ENCODE measurements at regions not wholly inside any gene's neighbourhood (a gene's known extent, or its start where the extent isn't known, plus 50 kb on each side); places are given as distances from the start of the nearest gene placed in this dataset.
A peak's percentile ranks its signal among the peaks of the same experiment; 100 is the strongest.

DNA sequence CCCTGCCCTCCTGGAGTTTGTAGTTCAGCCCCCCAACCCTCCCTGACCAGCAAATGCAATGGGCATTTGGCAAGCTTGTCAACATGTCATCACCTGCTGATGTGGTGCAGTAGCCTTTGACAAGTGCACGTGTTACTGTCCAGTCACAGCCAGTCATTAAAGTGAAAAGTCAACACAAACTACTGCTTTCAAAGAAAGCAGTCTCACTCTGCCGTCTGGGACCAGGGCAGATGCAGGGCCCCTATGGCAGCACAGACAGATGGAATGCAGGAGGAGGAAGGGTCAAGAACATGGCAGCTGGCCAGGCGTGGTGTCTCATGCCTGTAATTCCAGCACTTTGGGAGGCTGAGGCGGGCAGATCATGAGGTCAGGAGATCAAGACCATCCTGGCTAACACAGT, 222.4 kb upstream of the OSR1 start:
- H3K27ac ChIP-seq: peak overlapping the region; percentile 13; the same call in 1 of the 2 replicates
- TF ChIP-seq, protein P1, sequence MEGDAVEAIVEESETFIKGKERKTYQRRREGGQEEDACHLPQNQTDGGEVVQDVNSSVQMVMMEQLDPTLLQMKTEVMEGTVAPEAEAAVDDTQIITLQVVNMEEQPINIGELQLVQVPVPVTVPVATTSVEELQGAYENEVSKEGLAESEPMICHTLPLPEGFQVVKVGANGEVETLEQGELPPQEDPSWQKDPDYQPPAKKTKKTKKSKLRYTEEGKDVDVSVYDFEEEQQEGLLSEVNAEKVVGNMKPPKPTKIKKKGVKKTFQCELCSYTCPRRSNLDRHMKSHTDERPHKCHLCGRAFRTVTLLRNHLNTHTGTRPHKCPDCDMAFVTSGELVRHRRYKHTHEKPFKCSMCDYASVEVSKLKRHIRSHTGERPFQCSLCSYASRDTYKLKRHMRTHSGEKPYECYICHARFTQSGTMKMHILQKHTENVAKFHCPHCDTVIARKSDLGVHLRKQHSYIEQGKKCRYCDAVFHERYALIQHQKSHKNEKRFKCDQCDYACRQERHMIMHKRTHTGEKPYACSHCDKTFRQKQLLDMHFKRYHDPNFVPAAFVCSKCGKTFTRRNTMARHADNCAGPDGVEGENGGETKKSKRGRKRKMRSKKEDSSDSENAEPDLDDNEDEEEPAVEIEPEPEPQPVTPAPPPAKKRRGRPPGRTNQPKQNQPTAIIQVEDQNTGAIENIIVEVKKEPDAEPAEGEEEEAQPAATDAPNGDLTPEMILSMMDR (conservative IDR thresholded peaks at IDR 0.05): no peak

DNA sequence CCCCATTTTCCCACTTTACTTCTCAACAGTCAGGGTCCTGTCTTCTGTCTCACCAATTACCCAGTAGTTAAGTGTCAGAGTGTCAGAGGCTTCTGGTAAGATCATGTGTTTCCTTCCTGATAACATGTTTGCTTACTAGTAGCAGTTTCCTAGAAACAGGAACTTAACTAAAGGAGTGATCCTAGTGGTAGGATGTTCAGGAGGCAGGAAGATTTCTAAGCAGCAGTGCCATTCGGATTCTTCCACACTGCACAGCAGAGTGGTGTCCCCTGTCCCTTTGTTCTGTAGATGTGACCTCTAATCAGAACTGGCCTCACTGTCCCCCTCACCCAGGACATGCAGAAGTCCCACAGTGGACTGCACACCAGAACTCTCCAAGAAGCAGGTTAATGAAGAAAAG, 221.8 kb upstream of the OSR1 start:
- peak overlapping the region; percentile 13 for H3K27ac ChIP-seq

DNA sequence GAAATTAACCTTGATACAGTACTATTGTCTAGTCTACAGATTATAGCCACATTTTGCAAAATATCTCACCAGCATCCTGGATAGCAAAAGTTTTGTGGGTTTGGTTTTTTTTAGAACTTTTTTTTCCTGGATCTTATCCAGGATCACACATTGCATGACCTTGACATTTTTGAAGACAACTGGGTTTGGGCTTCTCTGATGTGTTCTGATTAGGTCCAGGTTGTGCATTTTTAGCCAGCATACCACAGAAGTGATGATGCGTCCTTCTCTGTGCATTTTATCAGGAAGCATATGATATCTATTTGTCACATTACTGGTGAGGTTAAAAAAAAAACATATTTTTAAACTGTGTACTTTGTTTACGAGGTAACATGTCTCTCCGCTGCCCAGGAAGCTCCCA, 221.0 kb upstream of the OSR1 start:
- TF ChIP-seq, protein P1 (conservative IDR thresholded peaks at IDR 0.05): no peak
- H3K27ac ChIP-seq: peak overlapping the region; percentile 13; the same call in 1 of the 2 replicates

More for the DNA sequence above, 221.8 kb upstream of the OSR1 start:
- TF ChIP-seq, protein P1 (conservative IDR thresholded peaks at IDR 0.05): no peak

DNA sequence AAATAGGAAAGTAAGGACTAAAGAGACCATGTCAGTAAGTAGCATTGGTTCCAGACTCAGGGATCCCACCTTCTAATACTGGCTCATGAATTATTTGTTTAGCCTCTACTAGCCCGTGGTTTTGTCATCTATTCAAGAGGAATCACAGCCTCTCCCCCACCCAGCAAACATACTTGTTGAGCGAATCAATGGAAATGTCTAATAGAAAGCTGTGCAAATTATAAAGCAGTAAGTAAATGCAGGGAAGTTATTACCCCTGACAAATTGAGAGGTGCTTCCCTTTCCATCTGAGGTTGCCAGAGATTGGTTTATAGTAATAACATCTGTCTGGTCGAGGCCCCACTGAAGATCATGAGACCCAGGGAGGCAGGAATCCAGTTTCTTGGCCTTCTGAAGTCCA, 219.3 kb upstream of the OSR1 start:
- H3K27ac ChIP-seq: no peak overlapping the region
- TF ChIP-seq, protein P1 (conservative IDR thresholded peaks at IDR 0.05): no peak

DNA sequence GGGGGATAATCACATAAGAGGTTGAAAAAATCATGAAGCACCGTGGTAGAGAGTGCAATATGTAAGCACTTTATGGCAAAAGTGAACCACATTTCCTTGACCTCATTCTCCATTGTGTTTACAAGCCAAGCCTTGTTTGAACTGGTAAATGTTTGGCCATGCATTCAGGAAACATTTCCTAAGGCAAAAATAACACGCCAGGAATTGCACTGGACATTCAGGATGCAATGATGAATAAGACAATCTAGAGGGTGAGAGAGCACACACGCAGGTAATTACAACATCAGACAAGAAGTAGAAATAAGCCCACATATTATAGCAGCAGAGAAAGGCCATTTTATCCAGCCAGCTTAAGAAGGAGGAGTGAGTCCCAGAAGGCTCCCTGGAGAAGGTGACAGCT, 218.0 kb upstream of the OSR1 start:
- peak overlapping the region; percentile 15; the same call in 1 of the 2 replicates for H3K27ac ChIP-seq
- TF ChIP-seq, protein P1 (conservative IDR thresholded peaks at IDR 0.05): no peak

DNA sequence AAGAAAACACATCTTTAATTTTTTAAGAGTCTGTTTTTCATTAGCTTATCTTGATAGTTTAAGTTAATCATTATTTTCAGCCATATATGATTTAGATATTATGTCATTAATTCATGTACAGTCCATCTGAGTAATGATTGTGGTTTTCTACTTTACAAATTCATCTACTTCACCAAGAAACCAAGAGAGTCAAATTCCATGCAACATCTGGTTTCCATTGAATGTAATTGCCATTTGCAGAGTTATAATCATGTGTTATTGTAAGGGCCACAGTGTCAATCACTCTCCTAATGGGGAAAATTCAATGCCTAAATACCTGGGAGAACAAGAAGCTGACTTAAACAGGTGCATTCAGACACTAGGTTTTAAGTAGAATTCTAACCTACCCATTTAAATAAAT, 217.2 kb upstream of the OSR1 start:
- TF ChIP-seq, protein P1 (conservative IDR thresholded peaks at IDR 0.05): no peak
- no peak overlapping the region for H3K27ac ChIP-seq

DNA sequence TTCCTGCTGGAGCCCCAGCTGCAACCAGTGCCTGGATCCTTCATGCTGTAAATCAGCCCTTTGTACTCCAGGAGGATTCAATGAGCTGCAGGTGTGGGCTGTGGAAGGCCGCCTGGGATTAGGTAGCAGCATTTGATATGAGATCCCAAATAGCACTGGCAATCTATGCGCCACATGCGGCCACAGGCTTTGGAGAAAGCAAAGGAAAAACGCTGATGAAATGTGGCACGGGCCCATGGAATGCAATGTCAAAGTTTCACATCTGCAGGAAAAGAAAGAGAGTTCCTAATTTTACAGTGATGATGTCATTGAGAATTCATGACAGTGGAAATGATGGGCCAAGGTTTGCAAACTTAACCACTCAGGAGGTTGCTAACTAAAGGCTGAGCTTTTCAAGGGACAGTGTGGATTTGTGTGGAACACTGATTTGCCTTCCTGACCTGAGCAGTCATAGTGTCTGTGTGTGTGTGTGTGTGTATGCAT, 216.4 kb upstream of the OSR1 start:
- TF ChIP-seq, protein P1 (conservative IDR thresholded peaks at IDR 0.05): no peak
- no peak overlapping the region for H3K27ac ChIP-seq
